Activated CD4-positive, alpha-beta T cell treated with anti-CD3 and anti-CD28 coated beads for 4 hours (primary cell): ENCODE measurements at regions not wholly inside any gene's neighbourhood (a gene's known extent, or its start where the extent isn't known, plus 50 kb on each side); places are given as distances from the start of the nearest gene placed in this dataset.
"Not testable (repeated sequence)": the region's sequence is repeated elsewhere in the genome, so short reads cannot be mapped to it uniquely, and the experiment has no call there.

Experiments used
- DNase-seq, 2 donors: peaks; one replicate each; pipeline ENCODE4 v3.0.0-alpha.2; 2020

DNA sequence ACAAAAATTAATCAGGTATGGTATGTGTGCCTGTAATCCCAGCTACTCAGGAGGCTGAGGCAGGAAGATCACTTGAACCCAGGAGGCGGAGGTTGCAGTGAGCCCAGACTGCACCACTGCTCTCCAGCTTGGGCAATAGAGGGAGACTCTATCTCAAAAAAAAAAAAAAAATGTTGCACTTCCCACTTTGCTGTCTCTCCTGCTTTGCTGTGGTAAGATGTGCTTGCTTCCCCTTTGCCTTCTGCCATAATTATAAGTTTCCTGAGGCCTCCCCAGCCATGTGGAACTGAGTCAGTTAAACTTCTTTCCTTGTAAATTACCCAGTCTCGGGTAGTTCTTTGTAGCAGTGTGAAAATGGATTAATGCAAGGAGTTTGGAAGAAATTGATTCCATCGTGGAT lies 120.3 kb upstream of the CFAP20DC start:
- not testable (repeated sequence) for DNase-seq

DNA sequence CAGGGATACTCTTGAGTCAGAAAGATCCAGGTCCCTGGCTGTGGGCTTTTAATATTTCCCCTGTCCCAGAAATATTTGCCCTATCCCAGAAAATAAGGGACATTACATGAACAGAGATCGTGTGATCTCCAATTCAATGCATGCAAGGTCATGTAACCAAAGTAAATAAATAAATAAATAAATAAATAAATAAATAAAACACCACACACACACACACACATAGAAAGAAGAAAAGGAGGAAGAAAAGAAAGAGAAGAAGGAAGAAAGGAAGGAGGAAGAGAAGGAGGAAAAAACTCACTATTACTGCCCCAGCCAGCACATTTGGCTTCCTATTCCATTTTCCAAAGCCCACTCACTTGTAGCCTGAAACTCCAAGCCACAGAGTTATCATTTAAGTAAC lies 117.9 kb upstream of the CFAP20DC start:
- DNase-seq = no peak

DNA sequence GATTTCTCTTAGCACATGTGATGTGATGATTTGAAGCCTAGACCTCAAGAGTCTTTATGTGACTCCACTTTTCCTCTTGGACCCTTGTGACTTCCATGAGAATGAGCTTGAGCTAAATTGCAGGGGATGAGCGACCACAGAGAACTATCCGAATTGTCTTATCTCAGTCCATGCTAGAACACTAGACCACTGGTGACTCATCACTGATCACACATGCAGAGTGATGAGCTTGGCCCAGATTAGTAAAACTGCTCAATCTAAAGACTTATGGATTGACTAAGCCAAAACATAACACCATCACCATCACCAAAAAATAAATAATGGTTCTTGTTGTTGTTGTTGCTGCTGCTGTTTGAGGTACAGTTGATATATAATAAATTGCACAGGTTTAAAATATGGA lies 114.1 kb upstream of the CFAP20DC start:
- no peak for DNase-seq

DNA sequence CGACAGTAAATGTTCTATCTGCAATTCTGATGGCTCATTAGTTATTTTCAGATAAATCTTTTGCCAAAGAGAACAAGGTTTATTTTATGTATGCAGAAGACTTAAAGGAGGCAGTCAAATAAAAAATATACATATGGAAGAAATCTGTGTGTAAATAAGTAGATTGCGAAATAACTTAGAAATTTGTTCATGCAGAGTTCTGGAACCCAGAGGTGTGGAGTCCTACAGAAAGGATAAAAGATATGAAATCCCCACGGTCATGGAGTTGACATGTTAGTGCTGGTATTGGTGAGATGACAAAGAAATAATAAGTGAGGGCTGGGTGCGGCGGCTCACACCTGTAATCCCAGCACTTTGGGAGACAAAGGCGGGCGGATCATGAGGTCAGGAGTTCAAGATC lies 111.2 kb upstream of the CFAP20DC start:
- DNase-seq = no peak

DNA sequence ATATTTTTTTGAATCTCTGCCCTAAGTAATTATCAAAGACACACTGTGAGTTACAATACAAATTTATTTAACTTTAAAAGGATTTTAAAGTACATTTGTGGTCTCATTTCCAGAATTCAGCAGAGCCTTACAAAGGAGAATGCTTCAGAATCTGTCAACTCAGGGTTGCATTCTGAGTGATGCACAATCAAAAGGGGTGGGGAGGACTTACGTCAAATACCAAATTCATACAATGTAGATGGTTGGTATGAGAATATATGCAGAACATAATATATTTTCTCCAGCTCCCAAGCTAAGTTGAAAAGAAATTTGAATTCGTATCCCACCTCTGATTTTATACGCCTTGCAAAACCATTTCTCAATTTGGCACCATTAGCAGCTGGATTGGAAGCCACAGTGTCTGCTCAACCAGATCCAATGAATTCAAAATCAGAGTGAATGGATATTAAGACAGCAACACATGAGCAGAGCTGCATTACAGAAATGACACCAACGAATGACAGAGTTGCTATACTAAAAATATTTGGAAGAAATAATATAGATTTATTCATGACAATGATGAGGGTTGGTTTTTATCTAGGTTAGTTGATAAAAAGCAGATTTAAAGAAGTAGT lies 110.4 kb upstream of the CFAP20DC start:
- DNase-seq = no peak

DNA sequence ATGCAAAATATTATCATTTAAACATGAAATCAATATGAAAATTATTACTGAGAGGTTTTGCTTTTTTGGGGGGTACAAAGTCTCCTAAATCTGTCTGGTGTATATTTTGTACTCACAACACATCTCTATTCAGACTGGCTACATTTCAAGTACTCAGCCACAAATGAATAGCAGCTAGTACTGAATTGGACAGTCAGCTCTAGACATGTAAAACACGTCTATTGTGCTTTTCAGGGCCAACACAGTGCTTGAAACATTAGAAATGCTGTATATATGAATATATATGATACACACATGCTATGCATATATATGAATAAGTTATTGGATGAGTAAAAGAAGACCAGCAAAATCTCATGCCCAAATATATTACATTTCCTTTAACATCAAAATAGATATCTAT lies 103.8 kb upstream of the CFAP20DC start:
- DNase-seq = no peak

DNA sequence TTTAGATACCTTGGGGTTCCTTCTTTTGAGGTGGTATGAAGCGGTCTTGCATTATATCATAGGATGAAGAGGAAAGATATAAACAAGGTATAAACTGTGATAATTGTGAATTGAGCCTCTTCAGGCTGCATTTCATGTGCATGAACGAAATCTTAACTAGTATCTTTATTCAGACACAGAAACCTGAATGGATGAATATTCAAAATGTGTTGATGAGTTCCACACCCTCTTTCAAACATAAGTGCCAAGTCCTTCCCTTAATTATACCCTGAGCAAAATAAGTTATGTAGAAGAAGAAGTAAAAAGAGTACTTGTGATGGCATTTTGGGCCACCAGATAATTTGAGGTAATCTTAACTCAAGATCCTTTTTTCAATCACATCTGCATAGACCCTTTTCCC lies 103.1 kb upstream of the CFAP20DC start:
- DNase-seq = no peak

DNA sequence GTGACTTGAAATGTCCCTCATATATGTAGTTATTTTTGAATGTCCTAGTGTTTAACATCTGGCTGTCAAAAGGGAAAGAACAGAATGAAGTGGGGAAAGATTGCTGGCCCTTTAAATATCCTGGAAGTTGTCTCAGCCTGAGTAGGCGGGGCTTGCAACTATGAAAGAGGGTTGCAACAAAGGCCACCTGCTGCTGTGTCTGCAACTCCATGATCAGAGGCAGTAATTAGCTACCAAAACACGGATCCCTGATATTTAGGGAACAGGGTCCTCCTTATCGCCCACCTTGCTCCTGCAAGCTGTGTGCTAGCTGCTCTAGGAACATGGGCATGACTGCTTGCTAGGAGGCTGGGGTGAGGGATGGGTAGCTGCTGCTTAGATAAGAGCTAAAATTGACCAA lies 100.2 kb upstream of the CFAP20DC start:
- no peak for DNase-seq

DNA sequence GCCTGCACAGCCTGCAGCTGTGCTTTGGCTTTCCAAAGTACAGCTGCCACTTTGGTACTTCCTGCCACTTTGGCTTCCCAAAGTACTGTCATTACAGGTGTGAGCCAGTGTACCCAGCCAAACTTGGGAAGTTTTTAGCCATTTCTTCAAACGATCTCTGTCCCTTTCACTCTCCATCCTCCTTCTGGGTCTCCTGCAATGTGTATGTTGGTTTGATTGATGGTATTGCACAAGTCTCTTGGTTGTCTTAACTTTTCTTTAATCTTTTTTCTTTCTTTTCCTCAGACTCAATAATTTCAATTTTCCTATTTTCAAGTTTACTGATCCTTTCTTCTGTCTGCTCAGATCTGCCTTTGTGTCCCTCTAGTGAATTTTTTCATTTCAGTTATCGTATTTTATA lies 99.3 kb upstream of the CFAP20DC start:
- DNase-seq = no peak

DNA sequence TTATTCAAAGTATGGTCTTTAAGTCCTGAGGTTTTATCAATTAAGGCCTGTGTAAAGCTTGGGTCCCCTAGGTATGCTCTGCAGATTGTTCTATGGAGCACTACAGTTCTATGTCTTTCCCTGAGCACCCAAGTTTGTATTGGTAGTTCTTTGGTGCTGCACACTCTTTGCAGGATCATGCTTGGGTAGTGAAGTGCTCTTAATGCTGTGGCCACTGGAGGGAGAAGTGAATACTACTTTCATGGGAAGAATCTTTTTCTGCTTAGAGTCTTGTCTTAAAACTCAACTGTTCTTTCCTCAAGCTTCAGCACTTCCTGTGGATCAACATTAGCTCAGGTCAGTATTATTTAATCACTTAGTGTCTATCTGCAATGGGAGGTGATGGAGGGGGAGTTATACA lies 93.6 kb upstream of the CFAP20DC start:
- DNase-seq = no peak

DNA sequence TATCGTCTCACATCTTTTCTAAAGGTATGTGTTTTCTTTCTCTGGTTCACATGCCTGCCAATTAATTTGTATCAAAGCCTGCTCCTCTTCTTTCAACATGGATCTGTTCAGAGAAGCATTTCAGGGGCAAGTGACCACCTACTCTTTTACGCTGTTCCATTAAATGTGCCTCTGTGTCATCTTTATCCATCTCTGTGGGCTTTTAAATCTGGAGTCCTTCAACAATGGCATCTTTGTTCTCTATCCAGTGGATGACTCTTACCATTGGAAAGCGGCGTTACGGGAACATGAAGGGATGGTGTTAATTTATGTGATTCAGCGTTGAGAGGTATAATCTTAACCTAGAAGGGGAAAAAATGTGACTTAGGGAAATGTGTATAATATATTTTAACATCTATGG lies 92.7 kb upstream of the CFAP20DC start:
- DNase-seq = no peak

DNA sequence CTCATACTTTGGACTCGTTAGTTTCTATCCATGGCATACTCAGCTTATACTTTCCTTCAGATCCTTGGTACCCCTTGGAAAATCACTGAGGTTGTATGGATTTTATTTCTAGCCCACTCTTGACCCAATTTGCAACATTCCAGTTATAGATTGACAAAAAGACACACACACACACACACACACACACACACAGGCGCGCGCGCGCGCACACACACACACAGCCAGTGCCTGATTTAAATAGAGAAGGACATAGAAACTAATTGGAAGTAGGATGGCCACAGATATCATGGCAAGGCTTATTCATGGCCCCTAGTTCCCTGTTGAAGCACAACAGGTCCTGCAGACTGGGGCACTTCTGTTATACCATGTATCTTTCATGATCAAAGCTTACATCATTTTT lies 89.1 kb upstream of the CFAP20DC start:
- DNase-seq = no peak

DNA sequence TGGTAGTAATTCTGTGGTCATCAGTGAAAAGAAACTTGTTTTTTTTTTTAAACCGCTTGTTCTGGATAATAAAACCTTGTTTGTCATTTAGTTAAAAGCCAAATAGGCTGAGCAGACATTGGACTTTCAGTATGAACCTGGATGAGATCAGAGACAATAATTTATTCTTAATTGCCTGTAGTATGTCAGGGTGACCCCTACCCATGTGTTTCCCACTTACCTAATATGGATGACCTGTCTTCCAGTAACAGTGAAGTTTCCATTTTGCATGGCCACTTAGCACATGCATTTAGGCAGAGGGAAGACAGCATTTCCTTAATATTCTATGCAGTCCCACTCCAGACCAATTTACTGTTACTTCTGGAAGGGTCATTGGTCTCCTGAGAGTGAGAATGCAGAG lies 87.6 kb upstream of the CFAP20DC start:
- no peak for DNase-seq

DNA sequence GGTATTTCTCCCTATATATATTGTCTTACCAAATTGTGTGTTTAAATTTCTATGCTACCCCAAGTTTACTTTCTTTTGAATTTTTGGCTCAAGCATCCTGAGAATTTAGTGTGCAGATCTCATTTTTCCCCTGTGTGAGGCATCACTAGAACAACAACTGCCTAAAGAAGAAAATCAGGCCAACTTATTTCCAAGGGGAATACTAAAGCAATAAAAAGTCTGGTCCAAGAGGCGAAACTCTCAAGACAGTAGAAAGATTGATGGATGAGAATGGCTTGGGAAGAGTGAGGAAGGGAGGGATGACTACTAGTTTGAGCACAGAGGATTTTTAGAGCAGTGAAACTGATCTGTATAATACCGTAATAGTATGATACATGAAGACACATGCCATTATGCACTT lies 86.3 kb upstream of the CFAP20DC start:
- DNase-seq = no peak

DNA sequence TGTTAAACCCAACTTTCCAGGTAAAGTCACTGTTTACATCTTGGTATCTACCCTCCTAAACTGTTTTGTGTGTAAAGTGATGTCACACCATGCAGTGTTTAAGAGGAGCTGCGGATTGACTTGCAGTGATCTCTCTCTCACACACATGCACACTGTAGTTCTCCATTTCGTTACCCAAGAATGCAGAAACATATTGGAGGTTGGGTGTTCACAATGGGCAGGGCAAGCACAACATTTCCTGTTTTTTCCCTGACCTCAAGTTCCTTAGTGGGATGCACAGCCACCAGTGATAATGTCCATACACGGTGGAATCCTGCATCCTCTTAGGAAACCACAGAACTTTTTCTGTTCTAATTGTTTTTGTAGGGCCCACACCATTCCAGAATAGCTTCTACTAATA lies 85.3 kb upstream of the CFAP20DC start:
- no peak for DNase-seq

DNA sequence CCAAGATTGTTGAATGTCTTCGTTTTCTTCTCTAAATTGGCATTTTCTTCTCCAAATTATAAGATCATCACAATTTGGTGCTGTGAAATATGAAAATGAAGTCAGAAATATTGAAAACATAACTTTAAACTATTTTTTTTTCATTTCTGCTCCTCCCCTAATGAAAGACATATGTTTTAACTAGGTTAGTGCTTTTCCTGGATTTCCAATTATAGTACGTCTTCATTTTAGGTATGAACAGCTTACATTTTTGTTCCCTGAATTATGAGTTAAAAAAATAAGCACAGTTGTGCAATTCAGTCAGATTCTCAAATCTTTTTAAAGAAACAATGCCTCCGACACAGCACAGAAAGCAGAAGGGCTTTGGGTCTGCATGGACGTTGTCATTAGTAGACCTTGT lies 83.5 kb upstream of the CFAP20DC start:
- DNase-seq = no peak

DNA sequence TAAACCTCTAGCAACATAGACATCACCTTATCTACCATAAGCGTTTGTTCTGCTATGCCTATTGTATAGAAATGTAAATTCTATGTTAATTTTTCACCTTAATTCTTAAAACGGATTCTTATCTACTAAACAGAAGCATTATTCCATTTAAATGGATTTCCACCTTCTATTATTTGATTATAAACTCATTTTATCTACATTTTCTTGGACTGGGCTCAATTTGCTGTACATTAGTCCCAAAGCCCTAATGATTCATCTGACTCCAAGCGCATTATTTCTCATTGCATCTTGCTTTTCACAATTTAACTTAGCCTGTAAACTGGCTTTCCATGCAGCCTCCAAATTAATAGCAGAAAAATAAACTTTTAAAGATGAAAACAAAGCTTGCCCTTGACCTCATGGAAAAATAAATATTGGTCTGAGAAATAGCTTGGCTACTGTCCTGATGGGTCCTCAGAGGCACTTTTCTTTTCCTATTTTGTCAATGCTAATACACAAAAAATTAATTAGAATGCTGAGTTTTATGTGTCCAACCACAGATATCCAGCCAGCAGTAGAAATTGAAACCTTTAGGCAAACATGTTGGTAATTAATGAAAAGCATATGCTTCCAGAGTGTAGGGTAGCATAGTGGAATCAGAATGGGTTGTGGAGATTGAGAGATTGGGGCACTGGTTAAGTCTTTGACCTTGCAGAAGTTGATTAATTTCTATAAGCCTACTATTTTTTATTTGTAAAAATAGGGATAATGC lies 81.4 kb upstream of the CFAP20DC start:
- DNase-seq = no peak

DNA sequence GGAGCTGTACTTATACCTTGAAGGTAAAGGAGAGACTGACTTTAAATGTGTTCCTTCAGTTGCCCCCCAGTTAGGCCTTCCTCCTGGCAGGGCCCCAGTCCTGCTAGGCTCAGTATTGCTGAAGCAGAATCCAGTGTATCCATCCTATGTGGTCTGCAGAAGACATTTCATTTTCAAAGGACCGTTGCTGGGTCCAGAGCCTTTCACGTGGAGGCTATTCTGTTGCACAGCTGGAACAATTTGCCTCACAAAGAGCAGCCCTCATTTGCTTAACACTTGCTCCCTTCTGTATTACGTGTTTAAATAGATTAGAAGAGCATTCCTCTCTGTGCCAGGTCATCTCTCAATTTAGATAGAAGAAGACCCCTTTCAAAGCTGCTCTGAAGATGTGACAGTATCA lies 78.9 kb upstream of the CFAP20DC start:
- no peak for DNase-seq

DNA sequence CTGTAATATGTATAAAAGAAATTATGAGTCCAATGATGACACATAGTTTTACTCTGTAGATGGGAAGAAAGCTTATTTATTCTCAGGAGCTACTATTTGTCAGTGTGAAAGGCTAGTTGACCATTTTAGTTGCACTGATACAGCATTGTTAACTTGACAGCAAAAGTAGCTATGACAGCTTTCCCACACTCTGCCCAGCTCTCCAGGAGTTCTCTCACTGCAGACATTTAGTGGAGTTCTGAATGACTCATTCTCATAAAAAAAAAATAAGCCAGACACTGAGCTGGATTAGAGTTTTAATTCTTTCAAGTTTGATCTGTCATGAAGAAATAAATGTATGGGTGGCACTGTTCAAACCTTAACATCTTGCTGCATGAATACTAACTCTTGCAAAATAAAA lies 77.2 kb upstream of the CFAP20DC start:
- DNase-seq = no peak

DNA sequence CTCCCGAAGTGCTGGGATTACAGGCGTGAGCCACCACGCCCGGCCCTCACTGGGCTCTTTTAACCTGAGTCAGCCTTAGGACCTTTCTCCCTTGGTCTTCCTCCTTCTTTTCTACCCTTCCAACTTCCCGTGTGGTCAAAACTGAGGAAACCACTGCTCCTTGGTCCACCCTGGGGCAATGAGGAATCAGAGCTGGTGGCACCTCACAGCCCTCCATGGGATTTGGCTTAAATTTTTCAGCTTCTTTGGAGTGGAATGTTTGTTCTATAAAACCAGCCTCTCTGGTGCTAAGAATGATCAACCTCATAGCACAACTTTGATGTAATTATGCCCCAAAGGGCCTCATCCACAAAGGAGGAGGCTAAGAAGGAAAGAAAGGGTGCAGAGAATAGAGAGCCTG lies 76.6 kb upstream of the CFAP20DC start:
- DNase-seq = no peak

DNA sequence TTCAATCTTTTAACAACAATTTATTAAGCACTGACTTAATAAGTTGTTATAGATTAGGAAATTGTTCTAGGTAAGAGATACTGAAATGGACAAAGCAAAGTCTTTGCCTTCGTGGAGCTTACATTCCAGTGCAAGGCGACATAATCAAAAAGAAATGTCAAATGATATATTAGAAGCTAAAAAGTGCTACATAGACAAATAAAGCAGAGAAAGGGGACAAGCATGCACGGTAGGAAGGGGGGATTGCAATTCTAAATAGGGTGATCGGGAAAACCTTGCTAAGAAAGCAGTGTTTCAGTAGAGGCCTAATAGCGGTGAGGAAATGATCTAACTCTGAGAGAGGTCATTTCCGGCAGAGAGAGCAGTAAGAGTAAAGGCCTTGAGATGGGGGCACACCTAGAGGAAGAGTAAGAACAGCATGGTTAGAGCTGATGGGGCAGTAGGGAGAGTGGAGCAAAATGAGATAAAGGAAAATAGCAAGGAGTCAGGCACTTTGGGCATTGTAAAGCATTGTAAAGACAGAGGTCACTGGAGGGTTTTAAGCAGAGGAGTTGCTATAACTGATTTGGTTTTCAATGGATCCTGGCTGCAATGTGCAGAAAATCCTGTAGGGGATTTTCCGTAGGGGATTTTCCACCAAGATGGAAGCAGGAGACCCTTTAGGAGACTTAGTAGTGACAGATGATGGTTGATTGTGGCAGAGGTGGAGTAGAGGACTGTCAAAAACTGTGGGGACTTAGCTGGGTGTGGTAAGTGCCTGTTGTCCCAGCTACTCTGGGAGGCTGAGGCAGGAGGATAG lies 71.7 kb upstream of the CFAP20DC start:
- DNase-seq = no peak

DNA sequence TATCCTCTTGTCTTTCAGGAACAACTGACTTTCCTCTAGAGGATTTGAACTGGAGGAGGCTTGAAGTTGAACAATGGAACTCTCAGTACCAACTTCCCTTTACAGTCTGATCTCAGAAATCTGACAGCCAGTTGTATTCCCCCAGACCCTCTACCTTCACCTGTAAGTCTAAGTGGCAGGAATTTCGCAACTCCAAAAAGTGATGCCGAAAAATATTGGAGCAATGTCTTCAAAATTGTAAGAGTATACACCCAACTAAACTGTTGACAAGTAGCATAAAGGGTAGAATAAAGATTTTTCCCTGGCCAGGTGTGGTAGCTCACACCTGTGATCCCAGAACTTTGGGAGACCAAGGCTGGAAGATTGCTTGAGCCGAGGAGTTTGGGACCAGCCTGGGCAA lies 69.1 kb upstream of the CFAP20DC start:
- DNase-seq = no peak

DNA sequence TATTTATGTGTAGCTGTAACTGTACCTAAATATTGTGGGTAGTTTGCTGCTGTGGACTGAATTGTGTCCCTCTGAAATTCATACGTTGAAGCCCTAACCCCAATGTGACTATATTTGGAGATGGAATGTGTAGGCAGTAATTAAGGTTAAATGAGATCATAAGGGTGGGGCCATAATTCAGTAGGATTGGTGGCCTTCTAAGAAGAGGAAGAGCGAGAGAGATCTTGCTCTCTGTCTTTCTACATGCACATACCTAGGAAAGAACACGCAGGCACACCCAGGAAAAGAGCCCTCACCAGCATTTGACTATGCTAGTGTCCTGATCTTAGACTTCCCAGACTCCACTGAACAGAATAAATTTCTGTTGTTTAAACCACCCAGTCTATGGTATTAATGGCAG lies 67.6 kb upstream of the CFAP20DC start:
- no peak for DNase-seq

DNA sequence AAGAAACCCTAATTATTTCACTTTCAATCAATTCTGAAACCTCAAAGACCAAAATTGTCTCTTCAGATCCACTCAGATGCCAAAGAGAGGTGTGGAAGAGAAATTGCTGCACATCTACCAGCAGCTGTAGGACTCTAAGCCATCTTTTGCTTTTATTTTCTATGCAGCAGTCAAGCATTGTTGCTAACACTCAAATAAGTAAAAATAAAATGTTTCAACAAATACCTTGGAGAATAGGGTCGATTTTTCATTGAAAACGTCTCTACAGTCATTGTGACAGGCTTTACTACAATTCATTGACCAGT lies 66.4 kb upstream of the CFAP20DC start:
- no peak for DNase-seq
